ENCODE measurements at regions not wholly inside any gene's neighbourhood (a gene's known extent, or its start where the extent isn't known, plus 50 kb on each side); places are given as distances from the start of the nearest gene placed in this dataset.

DNA sequence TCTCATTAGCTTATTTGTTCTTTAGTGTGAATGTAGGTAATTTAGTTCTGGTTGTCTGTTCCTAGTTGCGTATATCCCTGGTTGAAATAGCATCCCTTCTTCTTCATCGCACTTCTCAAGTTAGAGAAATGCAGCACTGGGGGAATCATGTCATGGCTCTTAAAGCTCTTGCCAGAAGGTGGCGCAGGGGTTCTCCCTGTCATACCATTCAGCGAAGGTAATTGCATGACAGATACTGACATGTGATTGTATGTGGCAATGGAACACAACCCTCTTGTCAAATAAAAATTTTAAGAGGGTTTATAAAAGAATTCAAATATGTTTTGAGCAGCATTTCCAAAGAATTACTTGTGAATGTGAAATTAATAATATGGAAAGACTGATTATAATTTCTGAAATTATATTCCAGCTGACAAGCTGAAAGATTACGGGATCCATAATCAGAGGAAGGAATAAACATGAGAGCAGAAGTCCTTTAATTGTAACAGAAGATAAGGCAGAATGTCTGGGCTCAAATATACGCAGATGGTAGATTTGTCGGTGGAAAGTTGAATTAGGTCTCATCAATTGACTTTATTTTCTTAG, 411.7 kb downstream of the DSEL start:
- no peaks in the 10 kb centered on the region for H3K9me3 Mint-ChIP-seq
- no peak overlapping the region for H3T11ph ChIP-seq (ENCODE audit: low read length)
- no peak overlapping the region for H2BK20ac ChIP-seq (ENCODE audit: low read depth, low read length, poor library complexity, severe bottlenecking)
- H4K5ac ChIP-seq (ENCODE audit: insufficient read length, low read depth, low read length) = no peak overlapping the region
- no peaks in the 10 kb centered on the region for H3K36me3 Mint-ChIP-seq (ENCODE audit: insufficient read depth in 1 of 3, low read depth in 3 of 3)
- no peaks in the 10 kb centered on the region for H3K4me1 ChIP-seq (ENCODE audit: insufficient read depth, low read length)
- no CpG with 5 or more reads among the region's 7 CpGs for WGBS (ENCODE audit: extremely low coverage, insufficient read length, low lambda C conversion rate)
- no peak overlapping the region for H3K9ac ChIP-seq (ENCODE audit: extremely low read depth, insufficient read length, low read length)
- H3K27ac ChIP-seq (ENCODE audit: insufficient read length, low read depth, low read length) = no peak overlapping the region
- no peak overlapping the region for H4K91ac ChIP-seq (ENCODE audit: insufficient read length, low read depth, low read length)
- no peak overlapping the region for H2BK15ac ChIP-seq (ENCODE audit: low read depth, low read length)
- H3K14ac ChIP-seq (ENCODE audit: insufficient read depth, low read length) = no peak overlapping the region
- no peak overlapping the region for H4K8ac ChIP-seq (replicated peaks; ENCODE audit: insufficient read length, low read depth, low read length)
- H3K4me3 Mint-ChIP-seq = no peak overlapping the region
- H2BK12ac ChIP-seq (ENCODE audit: insufficient read length, low read depth, low read length) = no peak overlapping the region
- H3K27me3 ChIP-seq (ENCODE audit: insufficient read depth, low read length) = no peaks in the 10 kb centered on the region
- H3K79me1 ChIP-seq (ENCODE audit: insufficient read depth, low read depth, low read length, poor library complexity, severe bottlenecking) = no peaks in the 10 kb centered on the region
- no peaks in the 10 kb centered on the region for H3K23me2 ChIP-seq (ENCODE audit: insufficient read length, low read depth, low read length, poor library complexity, severe bottlenecking)
- no peaks in the 10 kb centered on the region for H4K20me1 ChIP-seq (ENCODE audit: control insufficient read depth, insufficient read depth, insufficient read length)
- no peaks in the 10 kb centered on the region for H3K79me2 ChIP-seq (ENCODE audit: insufficient read depth, low read length)
- no peak overlapping the region for H2AFZ ChIP-seq (ENCODE audit: low read length)
- no peaks in the 10 kb centered on the region for H3K9me3 ChIP-seq (ENCODE audit: control insufficient read depth, low read depth, low read length)
- no peak overlapping the region for H3K18ac ChIP-seq (ENCODE audit: insufficient read length, low read depth, low read length)
- no peak overlapping the region for H3K27ac Mint-ChIP-seq
- no peak overlapping the region for H2BK5ac ChIP-seq (ENCODE audit: insufficient read length, low read length)
- H3K56ac ChIP-seq (ENCODE audit: insufficient read length, low read depth, low read length) = no peak overlapping the region
- no peaks in the 10 kb centered on the region for H3K27me3 Mint-ChIP-seq (ENCODE audit: low read depth)
- no peak overlapping the region for H2AK5ac ChIP-seq (ENCODE audit: insufficient read length, low read length)
- no peak overlapping the region for H3K4me2 ChIP-seq (ENCODE audit: insufficient read depth, insufficient read length, low read length)
- DNase-seq = peak; percentile 67
- H3K23ac ChIP-seq (ENCODE audit: insufficient read length, low read depth, low read length) = no peak overlapping the region
- TF ChIP-seq, protein P1, sequence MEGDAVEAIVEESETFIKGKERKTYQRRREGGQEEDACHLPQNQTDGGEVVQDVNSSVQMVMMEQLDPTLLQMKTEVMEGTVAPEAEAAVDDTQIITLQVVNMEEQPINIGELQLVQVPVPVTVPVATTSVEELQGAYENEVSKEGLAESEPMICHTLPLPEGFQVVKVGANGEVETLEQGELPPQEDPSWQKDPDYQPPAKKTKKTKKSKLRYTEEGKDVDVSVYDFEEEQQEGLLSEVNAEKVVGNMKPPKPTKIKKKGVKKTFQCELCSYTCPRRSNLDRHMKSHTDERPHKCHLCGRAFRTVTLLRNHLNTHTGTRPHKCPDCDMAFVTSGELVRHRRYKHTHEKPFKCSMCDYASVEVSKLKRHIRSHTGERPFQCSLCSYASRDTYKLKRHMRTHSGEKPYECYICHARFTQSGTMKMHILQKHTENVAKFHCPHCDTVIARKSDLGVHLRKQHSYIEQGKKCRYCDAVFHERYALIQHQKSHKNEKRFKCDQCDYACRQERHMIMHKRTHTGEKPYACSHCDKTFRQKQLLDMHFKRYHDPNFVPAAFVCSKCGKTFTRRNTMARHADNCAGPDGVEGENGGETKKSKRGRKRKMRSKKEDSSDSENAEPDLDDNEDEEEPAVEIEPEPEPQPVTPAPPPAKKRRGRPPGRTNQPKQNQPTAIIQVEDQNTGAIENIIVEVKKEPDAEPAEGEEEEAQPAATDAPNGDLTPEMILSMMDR (conservative IDR thresholded peaks at IDR 0.05) = peak; percentile 87
- no peak overlapping the region for H2BK120ac ChIP-seq (ENCODE audit: low read depth, low read length, poor library complexity, severe bottlenecking)
- no peaks in the 10 kb centered on the region for H3K4me1 Mint-ChIP-seq
- H3K4ac ChIP-seq (ENCODE audit: low read depth, low read length) = no peak overlapping the region
